ENCODE measurements at regions not wholly inside any gene's neighbourhood (a gene's known extent, or its start where the extent isn't known, plus 50 kb on each side); places are given as distances from the start of the nearest gene placed in this dataset.

- no peak for TF ChIP-seq CTCF (IDR thresholded peaks at IDR 0.05)
- TF ChIP-seq POLR2AphosphoS5 (IDR thresholded peaks at IDR 0.05): no peak
Observed at GRCh38 chr2:240363746-240364581, 71.5 kb upstream of the GPC1 start.
